ENCODE measurements at regions not wholly inside any gene's neighbourhood (a gene's known extent, or its start where the extent isn't known, plus 50 kb on each side); places are given as distances from the start of the nearest gene placed in this dataset.

DNA sequence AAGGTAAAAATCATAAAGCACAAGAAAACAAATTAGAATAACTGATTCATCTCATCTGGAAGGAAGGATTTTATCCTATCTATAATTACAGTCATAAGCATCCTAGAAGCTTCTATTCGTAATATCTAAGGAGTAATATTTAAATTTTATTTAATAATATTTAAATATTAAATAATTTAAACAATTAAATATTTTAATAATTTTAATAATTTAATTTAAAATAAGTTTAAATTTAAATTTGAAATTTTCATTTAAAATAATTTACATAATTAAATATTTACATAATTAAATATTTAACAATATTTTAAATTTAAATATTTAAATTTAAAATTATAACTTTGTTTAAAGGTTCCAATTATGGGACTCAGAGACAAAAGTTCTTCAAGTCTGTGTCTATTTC is 127.5 kb upstream of the GK2 start:
- no peak overlapping the region for H3K27ac ChIP-seq
- TF ChIP-seq EZH2 (IDR thresholded peaks at IDR 0.05) (no peak), FOXP2 (optimal IDR thresholded peaks at IDR 0.05; ENCODE audit: control extremely low read depth, extremely low read length, insufficient read depth) (no peak), POLR2AphosphoS5 (IDR thresholded peaks at IDR 0.05; ENCODE audit: borderline replicate concordance, low read depth, low read length) (no peak)

DNA sequence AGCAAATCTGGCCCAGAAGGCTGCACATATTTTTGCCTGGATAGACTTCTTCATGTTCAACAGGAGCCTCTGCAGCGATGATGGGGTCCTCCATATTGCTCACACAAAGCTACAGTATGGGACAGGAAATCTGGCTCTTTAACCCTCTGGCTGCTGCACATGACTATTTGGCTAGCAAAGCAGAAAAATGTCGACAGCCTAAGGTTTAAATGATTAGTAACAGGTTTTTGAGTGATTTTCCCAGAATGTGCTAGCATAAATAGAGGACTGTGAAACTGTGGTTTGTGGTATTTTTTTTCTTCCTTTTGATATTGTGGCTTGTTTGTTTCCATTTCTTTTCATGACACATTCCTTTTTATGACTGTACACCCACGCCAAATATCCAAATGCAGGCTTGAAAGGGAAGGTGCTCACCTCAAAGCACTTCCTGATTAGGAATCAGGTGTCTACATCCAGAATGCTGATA is 120.2 kb upstream of the GK2 start:
- no peak for TF ChIP-seq FOXP2 (optimal IDR thresholded peaks at IDR 0.05; ENCODE audit: control extremely low read depth, extremely low read length, insufficient read depth)

More for the DNA sequence above, 127.5 kb upstream of the GK2 start:
- H3K9me3 ChIP-seq (ENCODE audit: low read depth, low read length) = no peaks in the 10 kb centered on the region
- no peak overlapping the region for H3K9ac ChIP-seq (ENCODE audit: insufficient read length)
- no peak for DNase-seq (ENCODE audit: low read depth, low spot score)
- no peaks in the 10 kb centered on the region for H3K36me3 ChIP-seq (ENCODE audit: insufficient read depth, low read length)
- no peak overlapping the region for H3K4me3 ChIP-seq

DNA sequence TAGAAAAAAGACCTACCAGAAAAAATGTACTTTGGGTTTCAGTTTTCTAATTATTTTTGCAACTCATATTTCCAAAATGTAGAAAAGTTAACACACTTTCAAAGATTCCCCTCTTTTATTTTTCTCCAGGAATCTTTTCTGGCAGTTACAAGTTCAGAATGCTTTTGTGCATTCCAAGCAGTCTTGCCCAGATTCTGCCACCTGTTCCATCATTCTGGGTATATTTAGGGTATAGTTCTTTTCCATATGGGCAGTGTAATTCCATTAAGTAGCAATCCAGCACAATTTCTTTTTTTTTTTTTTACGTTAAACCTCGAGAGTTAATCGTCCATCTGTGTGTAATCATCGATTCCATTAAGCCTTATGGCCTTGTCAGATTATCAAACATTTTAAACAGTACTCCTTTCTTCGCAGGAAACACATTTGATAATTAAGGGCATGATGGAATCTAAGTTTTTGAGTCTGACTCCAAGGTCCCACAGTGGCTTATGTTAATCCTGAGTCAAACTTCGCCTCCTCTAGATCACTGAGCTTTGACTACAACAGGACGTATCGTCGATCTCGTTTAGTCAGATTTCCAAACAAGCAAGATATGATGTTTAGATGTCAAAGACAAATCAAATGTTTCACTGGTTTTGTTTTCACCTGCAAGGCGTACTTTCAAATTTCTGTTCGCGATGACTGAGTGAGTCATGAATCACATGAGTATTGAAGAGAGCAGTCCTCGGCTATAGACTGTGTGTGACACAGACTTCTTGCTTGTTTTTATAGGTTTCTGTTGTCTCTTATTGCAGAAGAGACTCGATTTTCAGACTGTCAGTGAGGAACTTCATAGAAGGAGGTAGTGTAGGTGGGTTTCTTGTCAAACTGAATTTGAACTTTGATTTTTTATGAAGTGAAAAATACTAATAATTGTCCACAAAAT is 118.9 kb upstream of the GK2 start:
- Histone ChIP-seq H3K9me3 (ENCODE audit: low read depth, low read length) (no peaks in the 10 kb centered on the region), H3K4me3 (no peak overlapping the region), H3K27ac (no peak overlapping the region), H3K9ac (ENCODE audit: insufficient read length) (no peak overlapping the region), H3K36me3 (ENCODE audit: insufficient read depth, low read length) (no peaks in the 10 kb centered on the region)
- DNase-seq (ENCODE audit: low read depth, low spot score) = no peak
- TF ChIP-seq FOXP2 (optimal IDR thresholded peaks at IDR 0.05; ENCODE audit: control extremely low read depth, extremely low read length, insufficient read depth) (no peak), EZH2 (IDR thresholded peaks at IDR 0.05) (no peak), POLR2AphosphoS5 (IDR thresholded peaks at IDR 0.05; ENCODE audit: borderline replicate concordance, low read depth, low read length) (no peak)

More for the DNA sequence above, 120.2 kb upstream of the GK2 start:
- Histone ChIP-seq H3K36me3 (ENCODE audit: insufficient read depth, low read length) (no peaks in the 10 kb centered on the region), H3K27ac (no peak overlapping the region), H3K4me3 (no peak overlapping the region), H3K9me3 (ENCODE audit: low read depth, low read length) (no peaks in the 10 kb centered on the region), H3K9ac (ENCODE audit: insufficient read length) (no peak overlapping the region)
- no peak for DNase-seq (ENCODE audit: low read depth, low spot score)

DNA sequence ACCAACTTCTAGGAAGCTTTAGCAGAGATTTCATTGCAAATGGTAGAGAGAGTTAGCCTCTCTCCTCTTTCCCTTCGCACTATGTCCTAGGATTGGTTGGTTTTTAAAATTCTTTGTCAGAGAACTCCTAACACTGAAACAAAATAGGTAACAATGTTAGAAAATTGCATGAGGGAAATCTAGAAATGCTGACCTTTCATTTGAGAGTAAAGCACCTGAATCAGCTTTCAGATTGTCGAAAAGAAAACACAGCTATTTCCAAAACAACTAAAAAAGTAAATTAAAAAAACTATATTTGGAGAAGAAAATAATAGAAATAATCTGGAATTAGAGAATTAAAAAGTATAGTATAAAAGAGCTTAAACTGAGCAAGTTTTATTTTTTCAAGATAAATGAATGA is 108.1 kb upstream of the GK2 start:
- no peak for DNase-seq (ENCODE audit: low read depth, low spot score)
- Histone ChIP-seq H3K36me3 (ENCODE audit: insufficient read depth, low read length) (no peaks in the 10 kb centered on the region), H3K27ac (no peak overlapping the region), H3K9me3 (ENCODE audit: low read depth, low read length) (no peaks in the 10 kb centered on the region), H3K9ac (ENCODE audit: insufficient read length) (no peak overlapping the region), H3K4me3 (no peak overlapping the region)
- TF ChIP-seq FOXP2 (optimal IDR thresholded peaks at IDR 0.05; ENCODE audit: control extremely low read depth, extremely low read length, insufficient read depth) = no peak
- no peak for TF ChIP-seq EZH2 (IDR thresholded peaks at IDR 0.05)
- no peak for TF ChIP-seq POLR2AphosphoS5 (IDR thresholded peaks at IDR 0.05; ENCODE audit: borderline replicate concordance, low read depth, low read length)

DNA sequence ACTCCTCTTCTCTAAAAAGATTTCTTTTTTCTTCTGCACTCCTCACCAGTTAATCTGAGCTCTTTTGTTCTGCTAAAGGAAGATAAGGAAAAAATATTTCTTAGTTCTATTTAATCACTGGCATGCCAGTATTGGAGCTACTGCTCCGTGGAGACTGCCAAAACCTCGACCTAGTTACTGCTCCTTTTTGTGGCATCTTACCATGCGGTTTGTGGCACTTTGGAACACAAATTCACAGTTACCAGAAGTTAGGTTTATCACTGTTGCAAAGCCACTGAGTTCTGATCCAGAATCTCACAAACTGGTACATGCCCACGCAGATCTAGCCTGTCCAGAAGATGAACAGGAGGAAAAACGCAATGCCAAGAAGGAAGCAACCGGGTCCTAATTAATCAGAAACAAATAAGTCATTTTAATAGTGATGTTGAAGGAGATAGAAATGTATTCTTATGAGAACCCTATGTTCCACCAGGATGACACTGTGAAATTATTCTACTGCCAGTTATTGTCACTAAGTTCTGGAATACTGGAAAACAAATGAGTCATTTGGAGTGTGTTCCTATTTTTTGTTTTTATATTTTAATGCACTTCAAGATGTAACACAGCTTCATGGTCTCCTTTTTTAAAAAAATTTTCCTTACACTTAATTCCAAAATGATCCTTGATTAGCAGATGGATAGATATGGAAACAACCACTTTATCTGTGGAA is 106.7 kb upstream of the GK2 start:
- TF ChIP-seq EZH2 (IDR thresholded peaks at IDR 0.05) = no peak
- TF ChIP-seq FOXP2 (optimal IDR thresholded peaks at IDR 0.05; ENCODE audit: control extremely low read depth, extremely low read length, insufficient read depth) = no peak
- TF ChIP-seq POLR2AphosphoS5 (IDR thresholded peaks at IDR 0.05; ENCODE audit: borderline replicate concordance, low read depth, low read length) = no peak
- Histone ChIP-seq H3K9me3 (ENCODE audit: low read depth, low read length) (no peaks in the 10 kb centered on the region), H3K36me3 (ENCODE audit: insufficient read depth, low read length) (no peaks in the 10 kb centered on the region), H3K4me3 (no peak overlapping the region), H3K27ac (no peak overlapping the region), H3K9ac (ENCODE audit: insufficient read length) (no peak overlapping the region)
- no peak for DNase-seq (ENCODE audit: low read depth, low spot score)

DNA sequence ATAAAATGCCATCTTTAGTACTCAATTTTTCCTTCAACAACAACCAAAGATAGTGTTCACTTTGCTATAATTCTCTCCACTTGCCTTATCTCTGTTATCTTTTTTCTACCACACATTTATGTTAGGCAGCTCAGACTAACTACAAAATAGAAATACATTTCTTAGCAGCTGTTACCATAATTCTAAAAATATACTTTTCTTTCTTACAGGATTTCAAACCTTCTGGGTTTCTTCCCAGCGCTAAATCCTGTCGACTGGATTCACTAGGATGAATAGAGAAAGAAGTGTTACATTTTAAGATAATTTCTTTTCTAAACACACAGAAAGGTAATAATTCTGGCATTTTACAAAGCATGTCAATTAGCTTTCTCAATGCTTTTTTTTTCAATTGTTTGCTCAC is 105.5 kb upstream of the GK2 start:
- H3K4me3 ChIP-seq = no peak overlapping the region
- no peak overlapping the region for H3K9ac ChIP-seq (ENCODE audit: insufficient read length)
- no peaks in the 10 kb centered on the region for H3K9me3 ChIP-seq (ENCODE audit: low read depth, low read length)
- no peak for DNase-seq (ENCODE audit: low read depth, low spot score)
- TF ChIP-seq FOXP2 (optimal IDR thresholded peaks at IDR 0.05; ENCODE audit: control extremely low read depth, extremely low read length, insufficient read depth) (no peak), EZH2 (IDR thresholded peaks at IDR 0.05) (no peak), POLR2AphosphoS5 (IDR thresholded peaks at IDR 0.05; ENCODE audit: borderline replicate concordance, low read depth, low read length) (no peak)
- no peaks in the 10 kb centered on the region for H3K36me3 ChIP-seq (ENCODE audit: insufficient read depth, low read length)
- H3K27ac ChIP-seq = no peak overlapping the region

DNA sequence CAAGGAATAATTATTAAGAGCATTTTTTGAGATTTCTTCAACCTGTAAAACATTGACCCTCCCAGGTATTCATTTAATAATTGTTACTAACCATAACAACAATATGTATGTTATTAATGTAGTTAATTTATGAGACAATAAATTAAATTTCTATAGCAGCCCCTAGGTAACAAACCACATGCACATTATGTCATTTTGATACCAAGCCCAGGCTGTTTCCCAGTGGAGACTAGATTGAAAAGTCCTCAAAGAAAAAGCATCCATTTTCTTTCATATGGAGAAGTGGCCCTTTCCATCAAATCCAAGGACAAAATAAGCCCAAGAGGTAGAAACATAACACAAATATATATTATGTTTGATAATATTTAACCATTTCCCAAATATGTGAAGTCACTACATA is 104.3 kb upstream of the GK2 start:
- no peak overlapping the region for H3K27ac ChIP-seq
- no peak for TF ChIP-seq EZH2 (IDR thresholded peaks at IDR 0.05)
- TF ChIP-seq FOXP2 (optimal IDR thresholded peaks at IDR 0.05; ENCODE audit: control extremely low read depth, extremely low read length, insufficient read depth) = no peak
- no peak for TF ChIP-seq POLR2AphosphoS5 (IDR thresholded peaks at IDR 0.05; ENCODE audit: borderline replicate concordance, low read depth, low read length)
- no peaks in the 10 kb centered on the region for H3K9me3 ChIP-seq (ENCODE audit: low read depth, low read length)
- H3K4me3 ChIP-seq = no peak overlapping the region
- no peaks in the 10 kb centered on the region for H3K36me3 ChIP-seq (ENCODE audit: insufficient read depth, low read length)
- H3K9ac ChIP-seq (ENCODE audit: insufficient read length) = no peak overlapping the region
- no peak for DNase-seq (ENCODE audit: low read depth, low spot score)

DNA sequence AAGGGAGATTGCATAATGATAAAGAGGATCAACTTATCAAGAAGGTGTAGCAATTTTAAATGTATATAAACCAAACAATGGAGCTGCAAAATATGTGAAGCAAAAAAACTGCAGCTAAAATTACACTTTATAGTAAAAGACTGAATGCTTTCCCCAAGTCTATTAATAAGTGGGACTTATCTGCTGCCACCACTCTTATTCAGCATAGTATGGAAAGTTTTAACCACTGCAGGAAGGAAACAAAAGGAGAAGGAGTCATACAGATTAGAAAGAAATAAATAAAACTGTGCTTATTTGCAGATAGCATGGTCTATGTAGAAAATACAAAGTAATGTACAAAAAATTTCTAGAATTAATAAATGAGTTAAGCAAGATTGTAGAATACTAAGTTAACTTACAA is 94.1 kb upstream of the GK2 start:
- no peaks in the 10 kb centered on the region for H3K36me3 ChIP-seq (ENCODE audit: insufficient read depth, low read length)
- no peak overlapping the region for H3K4me3 ChIP-seq
- TF ChIP-seq POLR2AphosphoS5 (IDR thresholded peaks at IDR 0.05; ENCODE audit: borderline replicate concordance, low read depth, low read length) (no peak), EZH2 (IDR thresholded peaks at IDR 0.05) (no peak), FOXP2 (optimal IDR thresholded peaks at IDR 0.05; ENCODE audit: control extremely low read depth, extremely low read length, insufficient read depth) (no peak)
- DNase-seq (ENCODE audit: low read depth, low spot score) = no peak
- H3K27ac ChIP-seq = no peak overlapping the region
- no peak overlapping the region for H3K9ac ChIP-seq (ENCODE audit: insufficient read length)
- H3K9me3 ChIP-seq (ENCODE audit: low read depth, low read length) = no peaks in the 10 kb centered on the region

Data from SK-N-MC (cell line).